ENCODE measurements at regions not wholly inside any gene's neighbourhood (a gene's known extent, or its start where the extent isn't known, plus 50 kb on each side); places are given as distances from the start of the nearest gene placed in this dataset.

DNA sequence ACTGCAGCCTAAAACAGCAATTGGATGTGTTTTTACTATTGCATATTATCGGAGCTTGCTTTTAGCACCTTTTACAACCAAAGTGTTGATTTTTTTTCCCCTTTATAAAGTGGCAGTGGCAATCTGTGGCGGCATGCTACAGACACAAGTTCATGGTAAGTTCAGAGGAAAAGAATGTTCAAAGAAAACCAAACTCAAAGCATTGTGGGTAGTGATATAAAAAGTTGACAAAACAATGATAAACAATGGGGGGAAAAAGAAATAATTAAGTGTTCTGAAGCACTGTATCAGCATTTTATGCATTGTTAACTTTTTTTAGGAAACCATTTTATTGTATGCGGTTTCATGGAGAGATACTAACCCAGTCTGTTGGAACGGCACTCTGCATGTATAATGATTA lies 492.0 kb upstream of the SOX5 start:
- TF ChIP-seq, protein P1, sequence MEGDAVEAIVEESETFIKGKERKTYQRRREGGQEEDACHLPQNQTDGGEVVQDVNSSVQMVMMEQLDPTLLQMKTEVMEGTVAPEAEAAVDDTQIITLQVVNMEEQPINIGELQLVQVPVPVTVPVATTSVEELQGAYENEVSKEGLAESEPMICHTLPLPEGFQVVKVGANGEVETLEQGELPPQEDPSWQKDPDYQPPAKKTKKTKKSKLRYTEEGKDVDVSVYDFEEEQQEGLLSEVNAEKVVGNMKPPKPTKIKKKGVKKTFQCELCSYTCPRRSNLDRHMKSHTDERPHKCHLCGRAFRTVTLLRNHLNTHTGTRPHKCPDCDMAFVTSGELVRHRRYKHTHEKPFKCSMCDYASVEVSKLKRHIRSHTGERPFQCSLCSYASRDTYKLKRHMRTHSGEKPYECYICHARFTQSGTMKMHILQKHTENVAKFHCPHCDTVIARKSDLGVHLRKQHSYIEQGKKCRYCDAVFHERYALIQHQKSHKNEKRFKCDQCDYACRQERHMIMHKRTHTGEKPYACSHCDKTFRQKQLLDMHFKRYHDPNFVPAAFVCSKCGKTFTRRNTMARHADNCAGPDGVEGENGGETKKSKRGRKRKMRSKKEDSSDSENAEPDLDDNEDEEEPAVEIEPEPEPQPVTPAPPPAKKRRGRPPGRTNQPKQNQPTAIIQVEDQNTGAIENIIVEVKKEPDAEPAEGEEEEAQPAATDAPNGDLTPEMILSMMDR (IDR thresholded peaks at IDR 0.05; ENCODE audit: insufficient read depth, low read length) = no peak
- TF ChIP-seq GABPA (IDR thresholded peaks at IDR 0.05; ENCODE audit: low read depth) = no peak
- no peak for TF ChIP-seq SPI1 (IDR thresholded peaks at IDR 0.05; ENCODE audit: borderline replicate concordance, low read depth)
- TF ChIP-seq POLR2AphosphoS5 (IDR thresholded peaks at IDR 0.05; ENCODE audit: low read depth) = no peak
- DNase-seq (ENCODE audit: low read depth in 1 of 2, low spot score in 1 of 2) = no peak
- H3K4me3 ChIP-seq (replicated peaks; ENCODE audit: insufficient read depth, low read length) = no peak overlapping the region
- no peaks in the 10 kb centered on the region for H3K27me3 ChIP-seq (ENCODE audit: insufficient read depth, poor library complexity, severe bottlenecking)
- no peak overlapping the region for H3K27ac ChIP-seq (replicated peaks)

DNA sequence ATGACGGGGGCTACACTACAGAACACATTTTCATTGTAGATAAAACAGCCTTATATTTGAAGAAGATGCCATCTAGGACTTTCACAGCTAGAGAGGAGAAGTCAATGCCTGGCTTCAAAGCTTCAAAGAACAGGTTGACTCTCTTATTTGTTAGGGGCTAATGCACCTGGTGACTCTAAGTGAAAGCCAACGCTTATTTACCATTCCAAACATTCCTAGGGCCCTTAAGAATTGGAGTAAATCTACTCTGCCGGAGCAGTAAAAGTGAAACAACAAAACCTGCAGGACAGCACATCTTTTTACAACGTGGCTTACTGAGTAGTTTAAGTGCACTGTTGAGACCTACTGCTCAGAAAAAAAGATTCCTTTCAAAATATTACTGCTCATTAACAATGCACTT lies 487.2 kb upstream of the SOX5 start:
- Histone ChIP-seq H3K27ac (replicated peaks) (no peak overlapping the region), H3K27me3 (ENCODE audit: insufficient read depth, poor library complexity, severe bottlenecking) (no peaks in the 10 kb centered on the region), H3K4me3 (replicated peaks; ENCODE audit: insufficient read depth, low read length) (no peak overlapping the region)
- TF ChIP-seq, protein P2, sequence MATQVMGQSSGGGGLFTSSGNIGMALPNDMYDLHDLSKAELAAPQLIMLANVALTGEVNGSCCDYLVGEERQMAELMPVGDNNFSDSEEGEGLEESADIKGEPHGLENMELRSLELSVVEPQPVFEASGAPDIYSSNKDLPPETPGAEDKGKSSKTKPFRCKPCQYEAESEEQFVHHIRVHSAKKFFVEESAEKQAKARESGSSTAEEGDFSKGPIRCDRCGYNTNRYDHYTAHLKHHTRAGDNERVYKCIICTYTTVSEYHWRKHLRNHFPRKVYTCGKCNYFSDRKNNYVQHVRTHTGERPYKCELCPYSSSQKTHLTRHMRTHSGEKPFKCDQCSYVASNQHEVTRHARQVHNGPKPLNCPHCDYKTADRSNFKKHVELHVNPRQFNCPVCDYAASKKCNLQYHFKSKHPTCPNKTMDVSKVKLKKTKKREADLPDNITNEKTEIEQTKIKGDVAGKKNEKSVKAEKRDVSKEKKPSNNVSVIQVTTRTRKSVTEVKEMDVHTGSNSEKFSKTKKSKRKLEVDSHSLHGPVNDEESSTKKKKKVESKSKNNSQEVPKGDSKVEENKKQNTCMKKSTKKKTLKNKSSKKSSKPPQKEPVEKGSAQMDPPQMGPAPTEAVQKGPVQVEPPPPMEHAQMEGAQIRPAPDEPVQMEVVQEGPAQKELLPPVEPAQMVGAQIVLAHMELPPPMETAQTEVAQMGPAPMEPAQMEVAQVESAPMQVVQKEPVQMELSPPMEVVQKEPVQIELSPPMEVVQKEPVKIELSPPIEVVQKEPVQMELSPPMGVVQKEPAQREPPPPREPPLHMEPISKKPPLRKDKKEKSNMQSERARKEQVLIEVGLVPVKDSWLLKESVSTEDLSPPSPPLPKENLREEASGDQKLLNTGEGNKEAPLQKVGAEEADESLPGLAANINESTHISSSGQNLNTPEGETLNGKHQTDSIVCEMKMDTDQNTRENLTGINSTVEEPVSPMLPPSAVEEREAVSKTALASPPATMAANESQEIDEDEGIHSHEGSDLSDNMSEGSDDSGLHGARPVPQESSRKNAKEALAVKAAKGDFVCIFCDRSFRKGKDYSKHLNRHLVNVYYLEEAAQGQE (IDR thresholded peaks at IDR 0.05; ENCODE audit: insufficient replicate concordance, low read depth) = no peak
- TF ChIP-seq, protein P1 (IDR thresholded peaks at IDR 0.05; ENCODE audit: insufficient read depth, low read length) = no peak
- no peak for TF ChIP-seq POLR2AphosphoS5 (IDR thresholded peaks at IDR 0.05; ENCODE audit: low read depth)
- no peak for TF ChIP-seq SPI1 (IDR thresholded peaks at IDR 0.05; ENCODE audit: borderline replicate concordance, low read depth)
- no peak for TF ChIP-seq GABPA (IDR thresholded peaks at IDR 0.05; ENCODE audit: low read depth)
- DNase-seq (ENCODE audit: low read depth in 1 of 2, low spot score in 1 of 2) = no peak

DNA sequence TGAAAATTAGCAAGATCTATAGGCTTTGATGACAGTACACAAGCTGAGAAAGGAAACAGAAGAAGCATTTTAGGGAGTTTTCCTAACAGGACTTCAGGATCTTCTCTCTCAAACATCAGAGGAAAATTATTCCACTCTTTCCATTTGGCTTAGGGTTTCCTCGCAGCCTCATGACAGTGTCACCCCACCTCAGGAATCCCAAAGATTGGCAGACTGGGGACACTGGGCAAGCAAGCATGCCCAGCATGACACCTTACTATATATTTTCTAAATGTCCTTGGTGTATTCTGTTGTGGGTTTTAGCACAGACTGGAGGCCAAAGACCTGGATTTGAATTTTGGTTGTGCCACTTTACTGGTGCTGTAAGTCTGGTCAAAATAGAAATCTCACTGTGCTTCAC lies 482.4 kb upstream of the SOX5 start:
- TF ChIP-seq, protein P2 (IDR thresholded peaks at IDR 0.05; ENCODE audit: insufficient replicate concordance, low read depth) = no peak
- TF ChIP-seq SPI1 (IDR thresholded peaks at IDR 0.05; ENCODE audit: borderline replicate concordance, low read depth) (no peak), GABPA (IDR thresholded peaks at IDR 0.05; ENCODE audit: low read depth) (no peak), POLR2AphosphoS5 (IDR thresholded peaks at IDR 0.05; ENCODE audit: low read depth) (no peak)
- TF ChIP-seq, protein P1 (IDR thresholded peaks at IDR 0.05; ENCODE audit: insufficient read depth, low read length) = no peak
- no peak overlapping the region for H3K27ac ChIP-seq (replicated peaks)
- no peak for DNase-seq (ENCODE audit: low read depth in 1 of 2, low spot score in 1 of 2)
- H3K4me3 ChIP-seq (replicated peaks; ENCODE audit: insufficient read depth, low read length) = no peak overlapping the region
- no peaks in the 10 kb centered on the region for H3K27me3 ChIP-seq (ENCODE audit: insufficient read depth, poor library complexity, severe bottlenecking)

DNA sequence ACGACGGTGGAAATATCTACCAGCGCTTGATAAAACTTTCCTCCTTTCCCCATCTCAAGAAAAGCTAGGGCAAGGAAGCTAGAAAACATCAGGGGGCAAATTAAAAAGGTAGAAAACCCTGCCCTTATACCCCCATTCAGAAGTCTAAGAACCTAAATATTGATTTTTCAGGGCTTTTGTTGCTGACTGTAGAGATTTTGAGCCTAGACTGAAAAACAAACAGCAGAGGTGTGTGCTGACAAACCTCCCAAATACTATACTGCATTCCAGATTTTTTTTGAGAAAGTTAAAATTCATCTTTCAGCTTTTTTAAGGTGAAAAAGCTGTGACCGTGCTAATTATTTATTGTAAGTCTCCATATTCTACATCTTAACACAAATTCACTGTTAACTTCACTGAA lies 478.3 kb upstream of the SOX5 start:
- Histone ChIP-seq H3K4me3 (replicated peaks; ENCODE audit: insufficient read depth, low read length) (no peak overlapping the region), H3K27ac (replicated peaks) (no peak overlapping the region), H3K27me3 (ENCODE audit: insufficient read depth, poor library complexity, severe bottlenecking) (no peaks in the 10 kb centered on the region)
- TF ChIP-seq, protein P1 (IDR thresholded peaks at IDR 0.05; ENCODE audit: insufficient read depth, low read length) = no peak
- TF ChIP-seq, protein P2 (IDR thresholded peaks at IDR 0.05; ENCODE audit: insufficient replicate concordance, low read depth) = no peak
- no peak for TF ChIP-seq GABPA (IDR thresholded peaks at IDR 0.05; ENCODE audit: low read depth)
- no peak for TF ChIP-seq POLR2AphosphoS5 (IDR thresholded peaks at IDR 0.05; ENCODE audit: low read depth)
- no peak for TF ChIP-seq SPI1 (IDR thresholded peaks at IDR 0.05; ENCODE audit: borderline replicate concordance, low read depth)
- no peak for DNase-seq (ENCODE audit: low read depth in 1 of 2, low spot score in 1 of 2)
